A549 (cell line): ENCODE measurements at regions not wholly inside any gene's neighbourhood (a gene's known extent, or its start where the extent isn't known, plus 50 kb on each side); places are given as distances from the start of the nearest gene placed in this dataset.

Experiments used
- ATAC-seq, 2 experiments: fragments of 200-7000 bp in 1 of 2; fragments of >200 bp in 1 of 2; cut with Nextera tagmentation in 1 of 2; cut with Tn5 transposase in 1 of 2; 3 replicates each; pipeline versions ENCODE4 v1.8.0 to v1.9.1; 2018 to 2020; ENCODE audit warnings: mild to moderate bottlenecking in 1 of 2, moderate library complexity in 1 of 2
- CTCF ChIA-PET: fragments of 300-600 bp; sonication (Branson Sonifier 250); formaldehyde crosslinking; extraction: SDS; loops from one replicate; lab custom pipeline; 2021; ENCODE audit warnings: antibody characterized with exemption, inconsistent platforms; lab: Yijun Ruan, JAX
- POLR2A ChIA-PET: fragments of 350-600 bp; formaldehyde crosslinking; extraction: SDS; loops from one replicate; lab custom pipeline; 2021; ENCODE audit warnings: antibody characterized with exemption, inconsistent platforms; lab: Yijun Ruan, JAX
- DNase-seq, 2 experiments: peaks; one replicate each; pipeline versions ENCODE4 v3.0.0 to v3.0.0-alpha.2; 2011 to 2016; ENCODE audit warnings: low read depth in 1 of 2, low spot score in 1 of 2
- FAIRE-seq: peaks from 2 replicates; lab custom pipeline; 2011; peaks lifted over from hg19 to GRCh38; lab: Jason Lieb, UNC
- H3K27ac ChIP-seq, 2 experiments: fragments of >200 bp; sonication (Bioruptor Twin); formaldehyde crosslinking; 3 replicates each; pipeline ENCODE4 v1.5.1; 2016 to 2017
- H3K4me1 ChIP-seq: fragments of >200 bp; sonication (Bioruptor Twin); formaldehyde crosslinking; 3 replicates; pipeline ENCODE4 v1.6.1; 2016
- H3K4me2 ChIP-seq: fragments of >200 bp; sonication (Bioruptor Twin); formaldehyde crosslinking; 3 replicates; pipeline ENCODE4 v1.6.1; 2016
- H3K4me3 ChIP-seq: fragments of >200 bp; sonication (Bioruptor Twin); formaldehyde crosslinking; 3 replicates; pipeline ENCODE4 v1.5.1; 2016
- H3K9me3 ChIP-seq: fragments of >200 bp; sonication (Bioruptor Twin); formaldehyde crosslinking; 3 replicates; pipeline ENCODE4 v1.6.1; 2016
- CBX2 ChIP-seq: fragments of 200-600 bp; sonication (generic); IDR thresholded peaks from 2 replicates; pipeline ENCODE4 v1.6.1; 2016; ENCODE audit warnings: low read depth, mild to moderate bottlenecking, borderline replicate concordance
- CHD4 ChIP-seq: fragments of 200-600 bp; sonication (generic); IDR thresholded peaks from 2 replicates; pipeline ENCODE4 v1.6.1; 2016; ENCODE audit warnings: antibody characterized with exemption, mild to moderate bottlenecking, borderline replicate concordance
- EHF ChIP-seq: fragments of 250-450 bp; sonication (Bioruptor Pico); IDR thresholded peaks from 2 replicates; pipeline ENCODE4 v1.5.0; 2020; ENCODE audit warnings: mild to moderate bottlenecking
- EP300 ChIP-seq, 2 experiments: fragments of >200 bp; sonication (Bioruptor Twin); formaldehyde crosslinking; IDR thresholded peaks; 2 replicates in 1 of 2; 3 replicates in 1 of 2; pipeline ENCODE4 v1.6.1; 2016 to 2017
- FOSB ChIP-seq: fragments of 250-450 bp; sonication (Bioruptor Pico); IDR thresholded peaks from 2 replicates; pipeline ENCODE4 v1.5.0; 2020; ENCODE audit warnings: mild to moderate bottlenecking, moderate library complexity
- FOXS1 ChIP-seq: fragments of 250-450 bp; sonication (Bioruptor Pico); IDR thresholded peaks from 2 replicates; pipeline ENCODE4 v1.5.0; 2020; ENCODE audit warnings: mild to moderate bottlenecking, moderate library complexity
- GATA3 ChIP-seq: IDR thresholded peaks from 2 replicates; pipeline ENCODE4 v1.6.1; 2012; ENCODE audit warnings: borderline replicate concordance
- HDAC2 ChIP-seq: fragments of 200-600 bp; sonication (generic); IDR thresholded peaks from 2 replicates; pipeline ENCODE4 v1.6.1; 2016
- HOXA7 ChIP-seq: fragments of 250-450 bp; sonication (Bioruptor Pico); IDR thresholded peaks from 2 replicates; pipeline ENCODE4 v1.5.0; 2020; ENCODE audit warnings: mild to moderate bottlenecking, moderate library complexity
- JUNB ChIP-seq: fragments of >200 bp; sonication (Bioruptor Twin); formaldehyde crosslinking; IDR thresholded peaks from 2 replicates; pipeline ENCODE4 v1.6.1; 2016
- NFE2L2 ChIP-seq: fragments of 150-350 bp; conservative IDR thresholded peaks from 2 replicates; pipeline ENCODE4 v1.6.1; 2014; ENCODE audit warnings: low read length
- NR3C1 ChIP-seq: fragments of >200 bp; sonication (Bioruptor Twin); formaldehyde crosslinking; IDR thresholded peaks from 3 replicates; pipeline ENCODE4 v1.6.1; 2017
- PHF8 ChIP-seq: fragments of 200-600 bp; sonication (generic); IDR thresholded peaks from 2 replicates; pipeline ENCODE4 v1.6.1; 2016; ENCODE audit warnings: low read depth, mild to moderate bottlenecking, antibody characterized with exemption, moderate library complexity, borderline replicate concordance
- POLR2A ChIP-seq: IDR thresholded peaks from 2 replicates; pipeline ENCODE4 v1.6.1; 2012; ENCODE audit warnings: mild to moderate bottlenecking, low read length
- POLR2AphosphoS2 ChIP-seq: conservative IDR thresholded peaks from 2 replicates; pipeline ENCODE4 v1.6.1; 2012; ENCODE audit warnings: low read length, improper control_type of control experiment, inconsistent platforms
- RARB ChIP-seq: fragments of 250-450 bp; sonication (Bioruptor Pico); IDR thresholded peaks from 2 replicates; pipeline ENCODE4 v1.8.0; 2021; ENCODE audit warnings: mild to moderate bottlenecking, moderate library complexity
- RFX5 ChIP-seq: fragments of 450-650 bp; IDR thresholded peaks from 2 replicates; pipeline ENCODE4 v1.7.1; 2014; ENCODE audit warnings: antibody characterized with exemption, mild to moderate bottlenecking, moderate library complexity
- SREBF2 ChIP-seq: fragments of 450-650 bp; IDR thresholded peaks from 2 replicates; pipeline ENCODE4 v1.6.1; 2014; ENCODE audit warnings: mild to moderate bottlenecking, moderate library complexity
- TP53 ChIP-seq: fragments of 250-450 bp; sonication (Bioruptor Pico); IDR thresholded peaks from 2 replicates; pipeline ENCODE4 v1.5.0; 2021; ENCODE audit warnings: mild to moderate bottlenecking, moderate library complexity
- ZFP36 ChIP-seq: fragments of 450-650 bp; IDR thresholded peaks from 2 replicates; pipeline ENCODE4 v1.6.1; 2014; ENCODE audit warnings: borderline replicate concordance; ENCODE audit not compliant: partially characterized antibody
- WGBS: methylation state at CpG from one replicate; pipeline ENCODE4 v1.1.6; 2017; ENCODE audit errors: missing lambda C conversion rate; 5-methylcytosine and 5-hydroxymethylcytosine counted together
- TF ChIP-seq, protein P1 (sequence below): fragments of >200 bp; sonication (Bioruptor Twin); formaldehyde crosslinking; IDR thresholded peaks from 3 replicates; pipeline ENCODE4 v1.5.1; 2016
- TF ChIP-seq, protein P2 (sequence below): fragments of 200-600 bp; sonication (generic); IDR thresholded peaks from 2 replicates; pipeline ENCODE4 v1.6.1; 2016; ENCODE audit warnings: antibody characterized with exemption, mild to moderate bottlenecking, moderate library complexity
- TF ChIP-seq, protein P3 (sequence below): fragments of 150-350 bp; IDR thresholded peaks from 2 replicates; pipeline ENCODE4 v1.6.1; 2014; ENCODE audit warnings: low read depth, mild to moderate bottlenecking, low read length

DNA sequence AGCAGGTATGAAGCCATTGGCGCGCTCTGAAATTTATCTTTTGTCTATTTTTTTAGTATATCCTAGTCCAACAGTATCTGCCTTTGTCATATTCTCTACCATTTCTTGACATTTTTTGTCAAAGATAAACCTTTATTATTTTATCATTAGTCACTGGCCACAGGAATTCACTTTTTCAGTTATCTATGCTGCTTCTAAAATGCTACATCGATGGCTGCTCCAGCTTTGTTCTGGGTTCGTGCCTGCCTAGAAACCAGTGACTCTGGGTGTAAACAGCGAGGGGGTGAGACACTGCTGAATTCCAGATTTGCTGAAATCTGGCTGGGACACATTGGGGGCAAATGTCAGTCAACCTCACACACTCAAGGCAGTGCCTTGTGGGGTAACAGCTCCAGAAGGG, 193.4 kb downstream of the CDC5L start:
- CTCF ChIA-PET, result interaction anchor here (1.2 kb wide), 1 partner anchor 21 kb away, joined by 3 read pairs; no protein-coding TSS in a partner anchor
- H3K4me1 ChIP-seq, result no peaks in the 10 kb centered on the region
- 58% methylated on average over 5 of the region's 5 CpGs for WGBS
- DNase-seq (no peak), FAIRE-seq (no peak), ATAC-seq (no peak)
- TF ChIP-seq TP53 (CRISPR knock-in tag) (no peak), HOXA7 (CRISPR knock-in tag) (no peak), JUNB (no peak), POLR2AphosphoS2 (no peak), NFE2L2 (no peak), FOSB (CRISPR knock-in tag) (no peak), CHD4 (no peak)
- POLR2A ChIA-PET, result no interaction called here
- H3K9me3 ChIP-seq, result 0 out of 3 replicates have a peak, but pooled peaks cover 5% of the 10 kb centered on the region
- no peak overlapping the region for H3K4me2 ChIP-seq
- no peak overlapping the region for H3K27ac ChIP-seq
- no peak overlapping the region for H3K4me3 ChIP-seq

DNA sequence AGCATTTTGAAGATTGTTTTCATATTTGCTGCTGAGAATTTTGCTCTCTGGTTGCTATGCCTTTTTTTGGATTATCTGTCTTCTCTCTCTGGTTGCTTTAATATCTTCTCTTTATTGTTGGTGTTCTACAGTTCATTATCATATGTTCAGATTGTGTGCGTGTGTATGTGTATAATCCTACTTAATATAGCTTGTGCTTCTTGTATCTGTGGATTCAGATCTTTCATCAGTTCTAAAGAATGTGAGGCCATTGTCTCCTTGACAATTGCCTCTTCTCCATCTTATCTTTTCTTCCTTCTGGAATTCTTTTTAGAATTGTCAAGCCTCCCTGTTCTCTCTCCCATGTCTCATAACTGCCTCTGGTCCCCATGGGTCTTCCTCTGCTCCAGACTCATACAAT, 195.4 kb downstream of the CDC5L start:
- TF ChIP-seq, protein P1, sequence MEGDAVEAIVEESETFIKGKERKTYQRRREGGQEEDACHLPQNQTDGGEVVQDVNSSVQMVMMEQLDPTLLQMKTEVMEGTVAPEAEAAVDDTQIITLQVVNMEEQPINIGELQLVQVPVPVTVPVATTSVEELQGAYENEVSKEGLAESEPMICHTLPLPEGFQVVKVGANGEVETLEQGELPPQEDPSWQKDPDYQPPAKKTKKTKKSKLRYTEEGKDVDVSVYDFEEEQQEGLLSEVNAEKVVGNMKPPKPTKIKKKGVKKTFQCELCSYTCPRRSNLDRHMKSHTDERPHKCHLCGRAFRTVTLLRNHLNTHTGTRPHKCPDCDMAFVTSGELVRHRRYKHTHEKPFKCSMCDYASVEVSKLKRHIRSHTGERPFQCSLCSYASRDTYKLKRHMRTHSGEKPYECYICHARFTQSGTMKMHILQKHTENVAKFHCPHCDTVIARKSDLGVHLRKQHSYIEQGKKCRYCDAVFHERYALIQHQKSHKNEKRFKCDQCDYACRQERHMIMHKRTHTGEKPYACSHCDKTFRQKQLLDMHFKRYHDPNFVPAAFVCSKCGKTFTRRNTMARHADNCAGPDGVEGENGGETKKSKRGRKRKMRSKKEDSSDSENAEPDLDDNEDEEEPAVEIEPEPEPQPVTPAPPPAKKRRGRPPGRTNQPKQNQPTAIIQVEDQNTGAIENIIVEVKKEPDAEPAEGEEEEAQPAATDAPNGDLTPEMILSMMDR, result no peak
- TF ChIP-seq RFX5 (no peak), ZFP36 (no peak), NR3C1 (no peak), SREBF2 (no peak), CHD4 (no peak), EHF (CRISPR knock-in tag) (no peak), HOXA7 (CRISPR knock-in tag) (no peak), GATA3 (no peak), CBX2 (no peak), RARB (CRISPR knock-in tag) (no peak), FOXS1 (CRISPR knock-in tag) (no peak), HDAC2 (no peak), POLR2A (no peak), PHF8 (no peak), EP300 (IDR thresholded peaks at IDR 0.05) (no peak)
- TF ChIP-seq, protein P2, sequence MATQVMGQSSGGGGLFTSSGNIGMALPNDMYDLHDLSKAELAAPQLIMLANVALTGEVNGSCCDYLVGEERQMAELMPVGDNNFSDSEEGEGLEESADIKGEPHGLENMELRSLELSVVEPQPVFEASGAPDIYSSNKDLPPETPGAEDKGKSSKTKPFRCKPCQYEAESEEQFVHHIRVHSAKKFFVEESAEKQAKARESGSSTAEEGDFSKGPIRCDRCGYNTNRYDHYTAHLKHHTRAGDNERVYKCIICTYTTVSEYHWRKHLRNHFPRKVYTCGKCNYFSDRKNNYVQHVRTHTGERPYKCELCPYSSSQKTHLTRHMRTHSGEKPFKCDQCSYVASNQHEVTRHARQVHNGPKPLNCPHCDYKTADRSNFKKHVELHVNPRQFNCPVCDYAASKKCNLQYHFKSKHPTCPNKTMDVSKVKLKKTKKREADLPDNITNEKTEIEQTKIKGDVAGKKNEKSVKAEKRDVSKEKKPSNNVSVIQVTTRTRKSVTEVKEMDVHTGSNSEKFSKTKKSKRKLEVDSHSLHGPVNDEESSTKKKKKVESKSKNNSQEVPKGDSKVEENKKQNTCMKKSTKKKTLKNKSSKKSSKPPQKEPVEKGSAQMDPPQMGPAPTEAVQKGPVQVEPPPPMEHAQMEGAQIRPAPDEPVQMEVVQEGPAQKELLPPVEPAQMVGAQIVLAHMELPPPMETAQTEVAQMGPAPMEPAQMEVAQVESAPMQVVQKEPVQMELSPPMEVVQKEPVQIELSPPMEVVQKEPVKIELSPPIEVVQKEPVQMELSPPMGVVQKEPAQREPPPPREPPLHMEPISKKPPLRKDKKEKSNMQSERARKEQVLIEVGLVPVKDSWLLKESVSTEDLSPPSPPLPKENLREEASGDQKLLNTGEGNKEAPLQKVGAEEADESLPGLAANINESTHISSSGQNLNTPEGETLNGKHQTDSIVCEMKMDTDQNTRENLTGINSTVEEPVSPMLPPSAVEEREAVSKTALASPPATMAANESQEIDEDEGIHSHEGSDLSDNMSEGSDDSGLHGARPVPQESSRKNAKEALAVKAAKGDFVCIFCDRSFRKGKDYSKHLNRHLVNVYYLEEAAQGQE, result no peak
- TF ChIP-seq, protein P3, sequence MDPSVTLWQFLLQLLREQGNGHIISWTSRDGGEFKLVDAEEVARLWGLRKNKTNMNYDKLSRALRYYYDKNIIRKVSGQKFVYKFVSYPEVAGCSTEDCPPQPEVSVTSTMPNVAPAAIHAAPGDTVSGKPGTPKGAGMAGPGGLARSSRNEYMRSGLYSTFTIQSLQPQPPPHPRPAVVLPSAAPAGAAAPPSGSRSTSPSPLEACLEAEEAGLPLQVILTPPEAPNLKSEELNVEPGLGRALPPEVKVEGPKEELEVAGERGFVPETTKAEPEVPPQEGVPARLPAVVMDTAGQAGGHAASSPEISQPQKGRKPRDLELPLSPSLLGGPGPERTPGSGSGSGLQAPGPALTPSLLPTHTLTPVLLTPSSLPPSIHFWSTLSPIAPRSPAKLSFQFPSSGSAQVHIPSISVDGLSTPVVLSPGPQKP, result no peak
- TF ChIP-seq, all 56 proteins: peak for 0
- H3K4me3 ChIP-seq, result no peak overlapping the region
- WGBS, result 82% methylated on average over 1 of the region's 1 CpG
- H3K9me3 ChIP-seq, result 0 out of 3 replicates have a peak, but pooled peaks cover 5% of the 10 kb centered on the region
- no peak overlapping the region for H3K27ac ChIP-seq
- DNase-seq (no peak), ATAC-seq (no peak), FAIRE-seq (no peak)
- ChIA-PET POLR2A (no interaction called here), CTCF (interaction anchor here (0.9 kb wide), 1 partner anchor 107 kb away, joined by 3 read pairs; no protein-coding TSS in a partner anchor)
- H3K4me2 ChIP-seq, result no peak overlapping the region
- no peaks in the 10 kb centered on the region for H3K4me1 ChIP-seq
